ENCODE measurements at regions not wholly inside any gene's neighbourhood (a gene's known extent, or its start where the extent isn't known, plus 50 kb on each side); places are given as distances from the start of the nearest gene placed in this dataset.

GRCh38 chr14:82113710-82114109 lies 580.1 kb upstream of the SEL1L start:
- DNase-seq = no peak
- no peak for TF ChIP-seq GATA1 (IDR thresholded peaks at IDR 0.05; ENCODE audit: low read depth, low read length)
- TF ChIP-seq POLR2A (IDR thresholded peaks at IDR 0.05; ENCODE audit: low read length) = no peak

GRCh38 chr14:82116721-82117120 lies 583.1 kb upstream of the SEL1L start:
- no peak for DNase-seq
- TF ChIP-seq GATA1 (IDR thresholded peaks at IDR 0.05; ENCODE audit: low read depth, low read length) (no peak), POLR2A (IDR thresholded peaks at IDR 0.05; ENCODE audit: low read length) (no peak)

GRCh38 chr14:82122655-82123054 lies 589.0 kb upstream of the SEL1L start:
- DNase-seq = no peak

GRCh38 chr14:82124511-82124910 lies 590.9 kb upstream of the SEL1L start:
- TF ChIP-seq GATA1 (IDR thresholded peaks at IDR 0.05; ENCODE audit: low read depth, low read length) = no peak
- TF ChIP-seq POLR2A (IDR thresholded peaks at IDR 0.05; ENCODE audit: low read length) = no peak
- DNase-seq = no peak

More at GRCh38 chr14:82122655-82123054, 589.0 kb upstream of the SEL1L start:
- TF ChIP-seq POLR2A (IDR thresholded peaks at IDR 0.05; ENCODE audit: low read length) = no peak
- no peak for TF ChIP-seq GATA1 (IDR thresholded peaks at IDR 0.05; ENCODE audit: low read depth, low read length)

- TF ChIP-seq GATA1 (IDR thresholded peaks at IDR 0.05; ENCODE audit: low read depth, low read length) = no peak
- no peak for TF ChIP-seq POLR2A (IDR thresholded peaks at IDR 0.05; ENCODE audit: low read length)
- no peak for DNase-seq
Observed at GRCh38 chr14:82126006-82126405, 592.4 kb upstream of the SEL1L start.

- DNase-seq = no peak
Observed at GRCh38 chr14:82134411-82134810, 600.8 kb upstream of the SEL1L start.

GRCh38 chr14:82138431-82138830 lies 604.8 kb upstream of the SEL1L start:
- TF ChIP-seq GATA1 (IDR thresholded peaks at IDR 0.05; ENCODE audit: low read depth, low read length) = no peak
- TF ChIP-seq POLR2A (IDR thresholded peaks at IDR 0.05; ENCODE audit: low read length) = no peak
- DNase-seq = no peak

More at GRCh38 chr14:82134411-82134810, 600.8 kb upstream of the SEL1L start:
- no peak for TF ChIP-seq GATA1 (IDR thresholded peaks at IDR 0.05; ENCODE audit: low read depth, low read length)
- TF ChIP-seq POLR2A (IDR thresholded peaks at IDR 0.05; ENCODE audit: low read length) = no peak

- TF ChIP-seq GATA1 (IDR thresholded peaks at IDR 0.05; ENCODE audit: low read depth, low read length) = no peak
- no peak for TF ChIP-seq POLR2A (IDR thresholded peaks at IDR 0.05; ENCODE audit: low read length)
- no peak for DNase-seq
Observed at GRCh38 chr14:82146846-82147245, 613.2 kb upstream of the SEL1L start.

- TF ChIP-seq POLR2A (IDR thresholded peaks at IDR 0.05; ENCODE audit: low read length) (no peak), GATA1 (IDR thresholded peaks at IDR 0.05; ENCODE audit: low read depth, low read length) (no peak)
Observed at GRCh38 chr14:82153689-82154088, 620.0 kb upstream of the SEL1L start.

GRCh38 chr14:82159624-82160023 lies 626.0 kb upstream of the SEL1L start:
- TF ChIP-seq GATA1 (IDR thresholded peaks at IDR 0.05; ENCODE audit: low read depth, low read length) = no peak
- no peak for TF ChIP-seq POLR2A (IDR thresholded peaks at IDR 0.05; ENCODE audit: low read length)
- DNase-seq = no peak

More at GRCh38 chr14:82153689-82154088, 620.0 kb upstream of the SEL1L start:
- no peak for DNase-seq

GRCh38 chr14:82180139-82180538 lies 646.5 kb upstream of the SEL1L start:
- TF ChIP-seq POLR2A (IDR thresholded peaks at IDR 0.05; ENCODE audit: low read length) (no peak), GATA1 (IDR thresholded peaks at IDR 0.05; ENCODE audit: low read depth, low read length) (no peak)

GRCh38 chr14:82182646-82183045 lies 649.0 kb upstream of the SEL1L start:
- DNase-seq = no peak
- TF ChIP-seq POLR2A (IDR thresholded peaks at IDR 0.05; ENCODE audit: low read length) = no peak
- no peak for TF ChIP-seq GATA1 (IDR thresholded peaks at IDR 0.05; ENCODE audit: low read depth, low read length)

More at GRCh38 chr14:82180139-82180538, 646.5 kb upstream of the SEL1L start:
- no peak for DNase-seq

- TF ChIP-seq GATA1 (IDR thresholded peaks at IDR 0.05; ENCODE audit: low read depth, low read length) (no peak), POLR2A (IDR thresholded peaks at IDR 0.05; ENCODE audit: low read length) (no peak)
- no peak for DNase-seq
Observed at GRCh38 chr14:82190742-82191141, 657.1 kb upstream of the SEL1L start.

GRCh38 chr14:82192387-82192786 lies 658.7 kb upstream of the SEL1L start:
- TF ChIP-seq POLR2A (IDR thresholded peaks at IDR 0.05; ENCODE audit: low read length) = no peak
- no peak for TF ChIP-seq GATA1 (IDR thresholded peaks at IDR 0.05; ENCODE audit: low read depth, low read length)
- no peak for DNase-seq

- TF ChIP-seq GATA1 (IDR thresholded peaks at IDR 0.05; ENCODE audit: low read depth, low read length) (no peak), POLR2A (IDR thresholded peaks at IDR 0.05; ENCODE audit: low read length) (no peak)
- DNase-seq = no peak
Observed at GRCh38 chr14:82223276-82223675, 689.6 kb upstream of the SEL1L start.

GRCh38 chr14:82224610-82225009 lies 691.0 kb upstream of the SEL1L start:
- no peak for DNase-seq
- TF ChIP-seq POLR2A (IDR thresholded peaks at IDR 0.05; ENCODE audit: low read length) (no peak), GATA1 (IDR thresholded peaks at IDR 0.05; ENCODE audit: low read depth, low read length) (no peak)

Measured in erythroblast (primary cell).